Smooth muscle cell (in vitro differentiated cells): ENCODE measurements at regions not wholly inside any gene's neighbourhood (a gene's known extent, or its start where the extent isn't known, plus 50 kb on each side); places are given as distances from the start of the nearest gene placed in this dataset.

Experiments used
- DNase-seq: peaks from one replicate; lab custom pipeline; 2025; ENCODE audit not compliant: unreplicated experiment; lab: John Stamatoyannopoulos, UW
- H2AFZ ChIP-seq: fragments of 200-600 bp; sonication (generic); 2 replicates; pipeline ENCODE4 v1.6.0; 2016; ENCODE audit warnings: antibody characterized with exemption, low read depth, mild to moderate bottlenecking
- H3F3A ChIP-seq: fragments of 200-600 bp; sonication (generic); 2 replicates; pipeline ENCODE4 v1.6.0; 2017; ENCODE audit warnings: antibody characterized with exemption, low read depth
- H3K27ac ChIP-seq: fragments of 200-600 bp; sonication (generic); 2 replicates; pipeline ENCODE4 v1.5.1; 2016; ENCODE audit warnings: low read depth, mild to moderate bottlenecking
- H3K27me3 ChIP-seq: fragments of 200-600 bp; sonication (generic); 2 replicates; pipeline ENCODE4 v1.6.1; 2016; ENCODE audit warnings: low read depth, mild to moderate bottlenecking
- H3K36me3 ChIP-seq: fragments of 200-600 bp; sonication (generic); 2 replicates; pipeline ENCODE4 v1.5.1; 2016; ENCODE audit warnings: low read depth
- H3K4me1 ChIP-seq: fragments of 200-600 bp; sonication (generic); 2 replicates; pipeline ENCODE4 v1.5.1; 2016; ENCODE audit warnings: low read depth
- H3K4me2 ChIP-seq: fragments of 200-600 bp; sonication (generic); 2 replicates; pipeline ENCODE4 v1.6.0; 2016; ENCODE audit warnings: mild to moderate bottlenecking
- H3K4me3 ChIP-seq: fragments of 200-600 bp; sonication (generic); 2 replicates; pipeline ENCODE4 v1.5.1; 2016; ENCODE audit warnings: mild to moderate bottlenecking
- H3K79me2 ChIP-seq: fragments of 200-600 bp; sonication (generic); 2 replicates; pipeline ENCODE4 v1.6.0; 2016; ENCODE audit warnings: low read depth, mild to moderate bottlenecking
- H3K9ac ChIP-seq: fragments of 200-600 bp; sonication (generic); 2 replicates; pipeline ENCODE4 v1.6.0; 2016; ENCODE audit warnings: low read depth
- H3K9me3 ChIP-seq: fragments of 200-600 bp; sonication (generic); replicated peaks from 2 replicates; pipeline ENCODE4 v1.5.1; 2016; ENCODE audit warnings: low read depth
- H4K20me1 ChIP-seq: fragments of 200-600 bp; sonication (generic); 2 replicates; pipeline ENCODE4 v1.6.0; 2016; ENCODE audit warnings: low read depth
- CTCF ChIP-seq: fragments of 200-600 bp; sonication (generic); IDR thresholded peaks from 2 replicates; pipeline ENCODE4 v1.5.1; 2017; ENCODE audit warnings: borderline replicate concordance, mild to moderate bottlenecking, antibody characterized with exemption; ENCODE audit not compliant: insufficient read depth, poor library complexity, severe bottlenecking
- WGBS: methylation state at CpG from one replicate; pipeline ENCODE4 v1.1.7; 2016; ENCODE audit warnings: low lambda C conversion rate; 5-methylcytosine and 5-hydroxymethylcytosine counted together

- Histone ChIP-seq H3F3A (no peaks in the 10 kb centered on the region), H3K4me2 (no peak overlapping the region), H3K4me3 (no peak overlapping the region), H3K27me3 (no peaks in the 10 kb centered on the region), H3K27ac (no peak overlapping the region), H3K9me3 (no peaks in the 10 kb centered on the region), H4K20me1 (no peaks in the 10 kb centered on the region), H3K9ac (no peak overlapping the region), H2AFZ (no peak overlapping the region), H3K4me1 (no peaks in the 10 kb centered on the region), H3K36me3 (no peaks in the 10 kb centered on the region), H3K79me2 (no peaks in the 10 kb centered on the region)
- WGBS: 94% methylated on average over 3 of the region's 3 CpGs
- DNase-seq: no peak
- TF ChIP-seq CTCF: no peak
Measured at GRCh38 chr5:78706825-78707224, 58.3 kb upstream of the LHFPL2 start.

- Histone ChIP-seq H3K79me2 (no peaks in the 10 kb centered on the region), H3K4me3 (no peak overlapping the region), H3K9ac (no peak overlapping the region), H3K36me3 (no peaks in the 10 kb centered on the region), H3F3A (no peaks in the 10 kb centered on the region), H2AFZ (no peak overlapping the region), H3K4me1 (no peaks in the 10 kb centered on the region), H4K20me1 (no peaks in the 10 kb centered on the region), H3K4me2 (no peak overlapping the region), H3K9me3 (no peaks in the 10 kb centered on the region), H3K27ac (no peak overlapping the region), H3K27me3 (no peaks in the 10 kb centered on the region)
- DNase-seq: no peak
- 72% methylated on average over 2 of the region's 2 CpGs for WGBS
- TF ChIP-seq CTCF: no peak
Measured at GRCh38 chr5:78706381-78706780, 57.8 kb upstream of the LHFPL2 start.

GRCh38 chr5:78705826-78706225 lies 57.3 kb upstream of the LHFPL2 start:
- no peaks in the 10 kb centered on the region for H3K27me3 ChIP-seq
- H3K27ac ChIP-seq: no peak overlapping the region
- 78% methylated on average over 3 of the region's 3 CpGs for WGBS

More at GRCh38 chr5:78705826-78706225, 57.3 kb upstream of the LHFPL2 start:
- Histone ChIP-seq H4K20me1 (no peaks in the 10 kb centered on the region), H3K4me1 (no peaks in the 10 kb centered on the region), H3K36me3 (no peaks in the 10 kb centered on the region), H3K9me3 (no peaks in the 10 kb centered on the region), H3K9ac (no peak overlapping the region), H3K79me2 (no peaks in the 10 kb centered on the region), H3K4me3 (no peak overlapping the region), H3F3A (no peaks in the 10 kb centered on the region), H2AFZ (no peak overlapping the region), H3K4me2 (no peak overlapping the region)
- no peak for DNase-seq
- no peak for TF ChIP-seq CTCF
